Neural cell (in vitro differentiated cells): ENCODE measurements at regions not wholly inside any gene's neighbourhood (a gene's known extent, or its start where the extent isn't known, plus 50 kb on each side); places are given as distances from the start of the nearest gene placed in this dataset.

Experiments
- H2AFZ ChIP-seq: fragments of 200-600, 300-800 bp; sonication (generic), shearing (Covaris generic); 2 replicates; pipeline ENCODE4 v1.6.0; 2014; ENCODE audit warnings: low read depth, mild to moderate bottlenecking, antibody characterized with exemption, low read length, moderate library complexity
- H3F3A ChIP-seq: fragments of 200-600 bp; shearing (Covaris generic); 2 replicates; pipeline ENCODE4 v1.6.1; 2016; ENCODE audit warnings: mild to moderate bottlenecking, moderate library complexity, mixed read lengths, antibody characterized with exemption, low read length; ENCODE audit not compliant: insufficient read depth, poor library complexity, severe bottlenecking
- H3K27ac ChIP-seq: fragments of 200-600, 300-800 bp; sonication (generic), shearing (Covaris generic); 2 replicates; pipeline ENCODE4 v1.5.1; 2014; ENCODE audit warnings: mild to moderate bottlenecking, low read length, moderate library complexity
- H3K27me3 ChIP-seq: fragments of 300-800, 200-600 bp; sonication (generic), shearing (Covaris generic); 2 replicates; pipeline ENCODE4 v1.6.0; 2014; ENCODE audit warnings: mild to moderate bottlenecking, low read depth, low read length, moderate library complexity; ENCODE audit not compliant: insufficient read depth
- H3K36me3 ChIP-seq: fragments of 300-800, 200-600 bp; sonication (generic), shearing (Covaris generic); 2 replicates; pipeline ENCODE4 v1.5.1; 2014; ENCODE audit warnings: mild to moderate bottlenecking, antibody characterized with exemption, low read length, moderate library complexity; ENCODE audit not compliant: insufficient read depth
- H3K4me2 ChIP-seq: fragments of 300-800, 200-600 bp; sonication (generic), shearing (Covaris generic); 2 replicates; pipeline ENCODE4 v1.6.0; 2014; ENCODE audit warnings: mild to moderate bottlenecking, low read length
- H3K4me3 ChIP-seq: fragments of 300-800, 200-600 bp; sonication (generic), shearing (Covaris generic); 2 replicates; pipeline ENCODE4 v1.5.1; 2014; ENCODE audit warnings: mild to moderate bottlenecking, low read length, moderate library complexity
- H3K79me2 ChIP-seq: fragments of 200-600 bp; shearing (Covaris generic); replicated peaks from 2 replicates; pipeline ENCODE4 v1.6.0; 2014; ENCODE audit warnings: mild to moderate bottlenecking, low read length, moderate library complexity; ENCODE audit not compliant: insufficient read depth
- H3K9ac ChIP-seq: fragments of 300-800, 200-600 bp; sonication (generic), shearing (Covaris generic); 2 replicates; pipeline ENCODE4 v1.6.1; 2016; ENCODE audit warnings: mild to moderate bottlenecking, low read length, mixed read lengths
- H3K9me2 ChIP-seq: fragments of 200-600 bp; shearing (Covaris generic); 2 replicates; pipeline ENCODE4 v1.6.1; 2016; ENCODE audit warnings: mild to moderate bottlenecking, low read length, mixed read lengths; ENCODE audit not compliant: insufficient read depth
- H3K9me3 ChIP-seq: fragments of 200-600, 300-800 bp; sonication (generic), shearing (Covaris generic); 2 replicates; pipeline ENCODE4 v1.6.1; 2016; ENCODE audit warnings: mild to moderate bottlenecking, mixed run types, low read length, moderate library complexity, mixed read lengths
- H4K20me1 ChIP-seq: fragments of 200-600 bp; shearing (Covaris generic); 2 replicates; pipeline ENCODE4 v1.6.1; 2016; ENCODE audit warnings: mild to moderate bottlenecking, mixed run types; ENCODE audit not compliant: insufficient read depth
- CTCF ChIP-seq: fragments of 450-650 bp; IDR thresholded peaks from 2 replicates; pipeline ENCODE4 v1.5.1; 2014; ENCODE audit warnings: antibody characterized with exemption, mild to moderate bottlenecking, moderate library complexity; ENCODE audit not compliant: poor library complexity, severe bottlenecking
- EP300 ChIP-seq: fragments of 450-650 bp; conservative IDR thresholded peaks from 2 replicates; pipeline ENCODE4 v1.6.1; 2014; ENCODE audit warnings: antibody characterized with exemption, mild to moderate bottlenecking, moderate library complexity; ENCODE audit not compliant: poor library complexity, severe bottlenecking
- EZH2 ChIP-seq: fragments of 200-600, 300-800 bp; shearing (Covaris generic), sonication (generic); IDR thresholded peaks from 2 replicates; pipeline ENCODE4 v1.6.1; 2014; ENCODE audit warnings: antibody characterized with exemption, low read length, borderline replicate concordance, mild to moderate bottlenecking; ENCODE audit not compliant: insufficient read depth, poor library complexity, severe bottlenecking
- POLR2AphosphoS5 ChIP-seq: IDR thresholded peaks from 2 replicates; pipeline ENCODE4 v1.6.1; 2012
- REST ChIP-seq: IDR thresholded peaks from 2 replicates; pipeline ENCODE4 v1.6.1; 2012; ENCODE audit warnings: borderline replicate concordance
- SMC3 ChIP-seq: fragments of 450-650 bp; conservative IDR thresholded peaks from 2 replicates; pipeline ENCODE4 v1.6.1; 2014; ENCODE audit warnings: antibody characterized with exemption, mild to moderate bottlenecking, moderate library complexity; ENCODE audit not compliant: poor library complexity
- TAF1 ChIP-seq: IDR thresholded peaks from 2 replicates; pipeline ENCODE4 v1.6.1; 2012; ENCODE audit warnings: low read depth

GRCh38 chr7:136050462-136050847 lies 73.3 kb upstream of the MTPN start:
- no peaks in the 10 kb centered on the region for H3K36me3 ChIP-seq
- H3K9me2 ChIP-seq = no peaks in the 10 kb centered on the region
- no peaks in the 10 kb centered on the region for H4K20me1 ChIP-seq
- TF ChIP-seq TAF1 = no peak
- TF ChIP-seq EP300 = peak; percentile 69
- peak; percentile 49 for TF ChIP-seq REST
- peak; percentile 28 for TF ChIP-seq CTCF
- no peaks in the 10 kb centered on the region for H3K27me3 ChIP-seq
- H2AFZ ChIP-seq = no peak overlapping the region
- peak overlapping the region; percentile 13 for H3K4me2 ChIP-seq
- H3K9me3 ChIP-seq = no peaks in the 10 kb centered on the region
- H3F3A ChIP-seq = no peaks in the 10 kb centered on the region
- H3K27ac ChIP-seq = peak overlapping the region; percentile 79
- H3K4me3 ChIP-seq = peak overlapping the region; percentile 51
- no peaks in the 10 kb centered on the region for H3K79me2 ChIP-seq
- peak overlapping the region; percentile 39 for H3K9ac ChIP-seq

- Histone ChIP-seq H4K20me1 (no peaks in the 10 kb centered on the region), H3K9me3 (no peaks in the 10 kb centered on the region), H3K4me2 (peak overlapping the region; percentile 13), H3F3A (no peaks in the 10 kb centered on the region), H3K36me3 (no peaks in the 10 kb centered on the region), H3K27ac (peak overlapping the region; percentile 79), H3K9ac (peak overlapping the region; percentile 39), H3K79me2 (no peaks in the 10 kb centered on the region), H3K4me3 (peak overlapping the region; percentile 51), H2AFZ (no peak overlapping the region), H3K9me2 (no peaks in the 10 kb centered on the region), H3K27me3 (no peaks in the 10 kb centered on the region)
- TF ChIP-seq SMC3 (no peak), POLR2AphosphoS5 (peak; percentile 1)
These were observed 72.8 kb upstream of the MTPN start for GRCh38 chr7:136049818-136050461.

GRCh38 chr7:136049117-136049516 lies 72.0 kb upstream of the MTPN start:
- Histone ChIP-seq H3K9me2 (no peaks in the 10 kb centered on the region), H2AFZ (no peak overlapping the region), H3K9me3 (no peaks in the 10 kb centered on the region), H3K27ac (no peak overlapping the region), H3K9ac (no peak overlapping the region), H4K20me1 (no peaks in the 10 kb centered on the region), H3F3A (no peaks in the 10 kb centered on the region), H3K36me3 (no peaks in the 10 kb centered on the region), H3K27me3 (no peaks in the 10 kb centered on the region), H3K4me3 (no peak overlapping the region), H3K4me2 (no peak overlapping the region), H3K79me2 (no peaks in the 10 kb centered on the region)
- TF ChIP-seq EZH2 (no peak), EP300 (no peak), CTCF (no peak)
